HG03439 (cell line): ENCODE measurements at regions not wholly inside any gene's neighbourhood (a gene's known extent, or its start where the extent isn't known, plus 50 kb on each side); places are given as distances from the start of the nearest gene placed in this dataset.
"Not testable (repeated sequence)": the region's sequence is repeated elsewhere in the genome, so short reads cannot be mapped to it uniquely, and the experiment has no call there.

Experiments
- ATAC-seq: cut with Tn5 transposase; IDR thresholded peaks from one replicate; pipeline ENCODE4 v1.9.1; 2021; ENCODE audit warnings: mild to moderate bottlenecking, moderate library complexity; ENCODE audit not compliant: unreplicated experiment

DNA sequence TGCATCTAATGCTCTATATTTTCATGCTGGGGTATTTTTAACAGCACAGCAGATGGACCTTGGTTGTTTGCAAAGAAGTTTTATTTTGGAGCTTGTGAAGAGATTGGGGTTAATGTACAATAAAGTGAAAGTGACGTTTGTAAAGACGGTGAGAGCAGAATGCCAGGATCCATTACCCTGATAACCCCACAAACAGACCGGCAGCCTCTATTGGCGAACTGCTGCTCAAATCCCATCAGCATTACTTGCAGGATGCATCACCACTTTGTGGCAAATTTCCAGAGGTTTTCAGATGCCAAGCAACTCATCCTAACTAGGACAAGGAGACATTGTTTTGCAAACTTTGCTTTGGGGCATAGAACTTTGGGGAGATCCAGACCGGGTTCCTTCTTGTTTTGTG is 383.3 kb upstream of the ZNF462 start:
- no peak for ATAC-seq

GRCh38 chr9:106481013-106481609 is 381.9 kb upstream of the ZNF462 start:
- ATAC-seq, result no peak

GRCh38 chr9:106482733-106483132 is 380.2 kb upstream of the ZNF462 start:
- no peak for ATAC-seq

DNA sequence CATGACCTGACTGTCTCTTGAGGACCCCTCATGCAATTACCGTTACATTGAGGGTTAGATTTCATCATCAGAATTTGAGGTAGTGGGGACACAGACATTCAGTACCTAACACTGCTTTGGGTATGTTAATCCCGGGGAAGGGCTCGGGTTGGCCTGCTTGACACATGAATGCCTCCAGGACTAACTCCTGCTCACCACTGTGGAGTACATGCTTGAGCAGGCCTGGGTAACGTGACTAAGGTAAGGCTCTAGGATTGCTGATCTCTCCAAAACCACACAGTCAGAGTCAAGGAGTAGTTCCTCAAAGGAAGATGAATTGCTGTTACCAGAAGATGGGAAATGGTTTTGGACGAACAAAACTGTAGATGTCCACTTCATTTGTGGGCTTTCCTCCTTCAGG is 376.3 kb upstream of the ZNF462 start:
- no peak for ATAC-seq

GRCh38 chr9:106487266-106487665 is 375.7 kb upstream of the ZNF462 start:
- ATAC-seq, result no peak

DNA sequence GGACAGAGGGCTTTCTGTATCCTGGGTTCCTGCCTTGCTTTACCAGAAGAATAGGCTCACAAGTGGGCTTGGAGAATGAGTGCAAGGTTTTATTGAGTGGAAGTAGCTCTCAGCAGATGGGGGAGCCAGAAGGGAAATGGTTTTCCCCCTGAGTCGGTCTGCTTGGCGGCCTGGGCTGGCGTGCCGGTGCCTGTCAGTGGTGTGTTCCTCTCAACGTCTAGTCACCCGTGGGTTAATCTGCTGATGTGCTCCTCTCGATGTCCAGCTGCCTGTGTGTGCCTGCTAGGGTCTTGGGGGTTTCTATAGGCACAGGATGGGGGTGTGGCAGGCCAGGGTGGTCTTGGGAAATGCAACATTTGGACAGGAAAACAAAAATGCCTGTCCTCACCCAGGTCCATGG is 370.8 kb upstream of the ZNF462 start:
- not testable (repeated sequence) for ATAC-seq

- ATAC-seq, result no peak
Observed at GRCh38 chr9:106500171-106500570, 362.8 kb upstream of the ZNF462 start.

- not testable (repeated sequence) for ATAC-seq
Observed at GRCh38 chr9:106501210-106501609, 361.8 kb upstream of the ZNF462 start.

GRCh38 chr9:106502930-106503329 is 360.0 kb upstream of the ZNF462 start:
- ATAC-seq, result no peak

DNA sequence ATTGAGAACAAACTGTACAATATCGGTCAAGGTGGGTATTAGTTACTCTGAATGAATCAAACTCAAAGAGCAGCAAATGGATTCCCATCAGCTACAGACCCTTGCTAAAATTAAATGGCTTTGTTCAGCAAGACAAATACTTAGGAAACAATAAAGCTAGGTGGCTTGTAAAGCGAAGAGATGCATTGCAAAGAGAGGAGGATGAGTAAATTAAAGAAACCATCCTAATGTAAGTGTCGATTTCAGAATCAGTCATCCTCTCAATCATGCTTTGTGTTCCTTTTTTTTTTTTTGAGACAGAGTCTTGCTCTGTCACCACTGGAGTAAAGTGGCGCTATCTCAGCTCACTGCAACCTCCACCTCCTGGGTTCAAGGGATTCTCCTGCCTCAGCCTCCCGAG is 359.2 kb upstream of the ZNF462 start:
- no peak for ATAC-seq

DNA sequence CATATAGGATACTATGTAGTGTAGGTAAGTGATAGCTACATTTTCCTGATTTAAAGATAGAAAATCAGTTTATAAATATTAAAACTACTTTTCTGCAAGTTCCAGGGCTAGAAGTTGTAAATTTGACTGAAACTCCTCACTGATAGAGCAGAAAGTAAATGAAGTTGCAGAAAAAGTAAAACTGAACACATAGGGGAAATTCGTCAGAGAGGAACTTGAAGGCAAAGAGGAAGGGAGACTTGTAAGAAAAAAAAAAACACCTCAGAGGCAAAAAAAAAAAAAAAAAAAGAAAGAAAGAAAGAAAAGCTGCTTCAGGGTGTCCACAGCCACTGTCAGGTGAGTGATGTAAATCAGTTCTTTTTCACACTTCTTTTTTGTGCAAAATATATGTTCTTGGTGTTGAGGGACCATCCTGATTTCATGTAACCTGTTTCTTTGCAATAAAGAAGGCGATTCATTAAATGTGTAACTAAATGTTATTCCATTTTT is 336.2 kb upstream of the ZNF462 start:
- no peak for ATAC-seq

DNA sequence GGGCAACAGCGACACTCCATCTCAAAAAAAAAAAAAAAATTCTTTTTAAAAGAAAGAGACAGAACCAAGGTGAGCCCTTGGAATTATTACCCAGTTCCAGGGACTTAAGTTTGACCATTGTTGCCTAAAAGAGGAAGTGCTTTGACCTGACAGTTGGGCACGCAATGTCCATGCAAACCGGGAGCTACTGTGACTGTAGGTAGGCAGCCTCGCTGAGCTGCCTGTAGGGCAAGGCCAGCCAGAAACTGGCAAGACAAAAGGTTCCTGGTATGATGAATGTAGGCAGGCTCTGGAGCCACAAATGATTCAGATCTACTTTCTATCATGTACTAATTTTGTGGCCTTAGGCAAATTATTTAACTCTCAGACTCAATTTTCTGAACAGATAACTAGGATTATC is 334.8 kb upstream of the ZNF462 start:
- no peak for ATAC-seq

- no peak for ATAC-seq
Observed at GRCh38 chr9:106529616-106530015, 333.4 kb upstream of the ZNF462 start.

GRCh38 chr9:106531491-106531890 is 331.5 kb upstream of the ZNF462 start:
- no peak for ATAC-seq

DNA sequence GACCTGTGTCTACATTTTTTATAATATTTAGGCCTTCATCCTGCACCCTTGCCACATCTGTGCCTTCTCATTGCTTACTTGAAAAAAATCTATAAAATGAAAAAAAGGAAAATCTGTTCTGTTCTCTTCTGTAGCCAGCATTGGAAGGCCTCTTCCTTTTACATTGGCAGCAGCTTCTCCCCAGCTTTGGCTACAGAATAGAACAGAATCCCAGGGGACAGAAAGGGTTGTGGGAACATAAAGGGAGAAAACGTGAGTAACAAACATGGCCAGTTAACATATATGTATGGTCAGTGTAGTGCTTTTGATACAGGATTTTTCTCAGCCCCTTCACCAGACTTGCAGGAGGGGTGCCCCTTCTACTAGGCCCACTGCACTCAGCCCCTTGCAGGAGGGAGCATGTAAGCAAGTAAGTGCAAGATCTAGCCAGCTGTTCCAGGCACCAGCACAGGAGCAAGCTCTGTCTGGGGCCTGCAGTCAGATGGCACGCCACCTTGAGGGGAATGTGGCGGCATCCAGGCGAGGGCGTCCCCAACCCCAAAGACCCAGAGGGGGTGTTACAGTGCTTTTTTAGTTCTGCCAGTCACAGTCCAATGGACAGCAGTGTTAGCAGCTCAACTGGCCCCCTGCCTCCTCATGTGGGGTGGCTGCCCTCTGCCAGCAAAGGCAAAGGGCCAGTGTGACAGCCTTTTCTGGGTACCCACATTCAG is 330.5 kb upstream of the ZNF462 start:
- ATAC-seq, result no peak

GRCh38 chr9:106534800-106535199 is 328.2 kb upstream of the ZNF462 start:
- no peak for ATAC-seq

- ATAC-seq, result no peak
Observed at GRCh38 chr9:106535439-106535838, 327.5 kb upstream of the ZNF462 start.

DNA sequence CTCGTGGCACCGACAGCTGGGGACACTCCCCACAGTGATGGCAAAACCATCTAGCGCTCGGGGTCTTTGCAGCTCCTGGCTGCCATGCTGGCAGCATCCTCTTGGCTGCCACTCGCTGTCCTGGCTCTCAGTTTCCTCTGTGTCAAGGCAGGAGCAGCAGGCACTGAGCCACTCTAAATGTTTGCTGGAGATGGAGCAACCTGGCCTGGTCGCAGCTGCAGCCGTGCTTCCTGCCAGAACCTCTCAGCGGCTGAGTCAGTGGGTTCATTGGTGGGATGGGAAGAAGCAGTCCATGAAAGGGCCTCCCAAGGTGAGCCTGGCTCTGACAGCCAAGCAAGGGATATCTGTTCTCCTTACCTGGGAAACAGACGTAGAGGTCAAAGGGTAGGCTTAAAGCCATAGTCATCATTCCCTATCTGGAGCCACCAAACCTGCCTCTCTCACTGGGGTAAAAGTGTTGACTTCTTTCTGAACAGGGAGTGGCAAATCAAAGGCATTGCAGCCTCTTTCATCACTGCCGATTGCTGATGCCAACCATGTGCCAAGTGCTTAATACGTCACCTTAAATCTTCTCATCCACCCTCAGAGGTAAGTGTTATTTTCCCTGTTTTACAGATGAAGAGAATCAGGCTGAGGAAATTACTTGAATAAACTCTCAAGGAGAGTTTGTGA is 304.8 kb upstream of the ZNF462 start:
- no peak for ATAC-seq

GRCh38 chr9:106560540-106560939 is 302.4 kb upstream of the ZNF462 start:
- no peak for ATAC-seq

DNA sequence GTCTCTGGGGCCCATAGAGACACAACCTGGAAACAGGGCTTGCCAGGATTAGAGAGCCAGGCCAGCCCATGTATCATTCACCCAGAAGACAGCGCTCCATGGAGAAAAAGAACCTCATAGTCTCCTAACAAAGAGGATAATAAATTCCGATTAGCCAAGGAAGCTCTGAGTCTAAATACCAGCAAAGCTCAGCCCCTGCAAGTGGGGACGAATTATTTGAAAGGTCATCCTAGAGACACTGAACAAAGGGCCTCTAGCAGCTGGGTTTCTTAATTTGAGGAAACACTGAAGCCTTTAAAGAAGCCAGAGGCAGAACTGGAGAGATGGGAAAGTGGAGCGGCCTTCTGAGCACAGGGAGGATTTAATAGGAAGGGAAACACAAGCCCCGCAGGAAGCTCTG is 287.1 kb upstream of the ZNF462 start:
- no peak for ATAC-seq

GRCh38 chr9:106576232-106576760 is 286.7 kb upstream of the ZNF462 start:
- no peak for ATAC-seq

DNA sequence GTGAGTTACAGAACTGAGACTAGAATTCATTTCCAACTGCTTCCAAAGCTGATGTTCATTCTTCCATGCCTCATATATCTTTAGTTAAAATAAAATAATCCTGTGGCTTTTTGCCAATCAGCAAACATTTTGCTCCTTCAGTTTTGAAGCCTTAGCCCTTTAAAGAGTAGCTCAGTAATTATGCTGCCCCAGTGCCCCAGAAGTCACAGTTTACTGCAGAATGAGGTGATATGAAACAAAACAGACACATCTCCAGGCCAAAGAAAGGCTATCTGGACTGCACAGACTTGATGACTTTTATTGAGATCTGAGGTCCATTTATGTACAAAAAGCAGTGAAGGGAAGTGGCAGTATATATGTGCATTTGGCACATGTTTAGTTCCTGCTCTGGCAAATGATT is 285.8 kb upstream of the ZNF462 start:
- ATAC-seq, result no peak
